Left colon (tissue), 2 donors: ENCODE measurements at regions not wholly inside any gene's neighbourhood (a gene's known extent, or its start where the extent isn't known, plus 50 kb on each side); places are given as distances from the start of the nearest gene placed in this dataset.

Source experiments
- ATAC-seq: fragments of 200-7000 bp; cut with Tn5 transposase; one replicate; pipeline ENCODE4 v1.9.1; 2020; ENCODE audit warnings: mild to moderate bottlenecking, moderate library complexity
- DNase-seq, 2 donors: peaks; one replicate each; pipeline ENCODE4 v3.0.0-alpha.2; 2020
- intact Hi-C, 2 donors: fragments of 100-400 bp; cut with DNase I in 1 of 2; cut with micrococcal nuclease in 1 of 2; formaldehyde crosslinking; loops; one replicate each; pipeline versions ENCODE4 v1.11.2 to v1.14.0; 2022; cut with DNase I, micrococcal nuclease
- donor health status: DM: no; HTN: no; CAD: no.
- donor health status: DM: yes; HTN: yes; CAD: no.

DNA sequence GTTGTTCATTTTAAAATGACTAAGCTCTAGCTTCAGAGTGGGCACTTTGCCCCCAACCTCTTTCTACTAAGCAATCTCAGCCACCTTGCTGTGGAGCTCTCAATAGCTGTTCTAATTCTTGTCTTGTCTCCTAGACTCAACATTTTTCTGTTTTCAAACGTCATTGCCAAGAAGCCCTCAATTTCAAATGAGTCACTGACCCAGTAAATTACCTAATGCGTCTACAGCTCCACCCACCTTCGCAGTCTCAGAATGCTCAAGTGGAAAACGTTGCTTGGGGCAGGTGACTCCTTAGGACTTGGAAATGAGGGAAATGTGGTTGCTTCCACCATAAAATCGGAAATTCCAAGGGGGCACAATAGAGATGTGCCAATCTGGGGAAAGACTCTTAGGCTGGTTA, 59.0 kb downstream of the ING2 start:
- intact Hi-C loops, result no loop called here
- DNase-seq (no peak), ATAC-seq (no peak)

DNA sequence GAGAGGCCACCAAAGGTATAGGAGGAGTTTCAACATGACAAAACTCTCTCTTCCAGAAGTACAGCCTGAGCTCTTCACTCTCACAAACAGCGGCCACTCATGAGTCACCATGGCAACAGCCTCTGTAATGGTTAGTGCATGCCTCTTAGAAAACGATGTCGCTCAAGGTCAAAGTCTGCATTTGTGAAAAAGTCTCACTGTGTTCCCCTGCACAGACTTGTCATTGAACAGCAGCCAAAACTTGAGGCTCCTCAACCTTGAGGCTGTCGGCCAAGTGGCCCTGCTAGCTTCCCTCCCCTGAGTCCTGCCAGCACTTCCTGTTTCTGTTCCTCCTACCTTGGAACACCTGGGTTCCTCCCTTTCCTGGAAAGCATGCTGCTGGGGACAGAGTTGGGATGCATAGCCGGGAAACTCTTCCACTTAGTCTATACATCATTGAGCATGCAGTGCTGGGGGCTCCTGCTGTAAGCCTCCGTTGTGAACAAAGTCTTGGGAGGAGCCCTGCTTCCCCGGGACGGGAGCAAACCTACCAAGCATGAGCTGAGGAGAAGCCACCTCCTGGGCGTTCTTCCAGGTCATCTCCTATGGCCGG, 66.6 kb downstream of the ING2 start:
- intact Hi-C loops, result no loop called here

DNA sequence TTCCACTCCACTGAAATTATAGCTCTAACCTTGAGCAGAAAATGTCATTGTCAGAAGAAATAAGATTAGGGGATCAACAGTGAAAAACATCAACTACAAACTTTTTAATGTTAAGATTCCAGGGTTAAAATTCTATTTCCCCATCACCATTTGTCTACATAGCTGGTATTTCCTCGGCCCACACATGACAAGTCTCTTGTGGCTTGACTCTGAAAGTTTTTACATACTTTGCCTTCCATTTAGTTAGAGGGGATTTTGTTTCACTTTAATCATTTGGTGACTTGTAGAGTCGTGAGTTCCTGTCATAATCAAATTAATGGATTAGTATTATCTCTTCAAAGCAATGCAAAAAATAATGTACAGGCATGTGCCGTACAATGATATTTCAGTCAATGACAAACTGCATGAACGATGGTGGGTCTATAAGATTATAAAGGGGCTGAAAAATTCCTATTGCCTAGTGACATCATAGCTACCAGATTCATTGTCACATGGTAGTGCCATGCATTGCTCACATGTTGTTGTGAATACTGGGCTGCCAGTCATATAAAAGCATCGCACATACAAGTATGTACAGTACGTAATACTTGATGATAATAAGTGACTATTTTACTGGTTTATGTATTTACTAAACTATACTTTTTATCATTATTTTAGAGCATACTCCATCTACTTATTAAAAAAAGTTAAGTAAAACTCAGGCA, 72.0 kb downstream of the ING2 start:
- no peak for ATAC-seq
- DNase-seq, result no peak
- intact Hi-C loops, result no loop called here

More for the DNA sequence above, 66.6 kb downstream of the ING2 start:
- DNase-seq (peak; percentile 4 to 30), ATAC-seq (peak; percentile 76)

DNA sequence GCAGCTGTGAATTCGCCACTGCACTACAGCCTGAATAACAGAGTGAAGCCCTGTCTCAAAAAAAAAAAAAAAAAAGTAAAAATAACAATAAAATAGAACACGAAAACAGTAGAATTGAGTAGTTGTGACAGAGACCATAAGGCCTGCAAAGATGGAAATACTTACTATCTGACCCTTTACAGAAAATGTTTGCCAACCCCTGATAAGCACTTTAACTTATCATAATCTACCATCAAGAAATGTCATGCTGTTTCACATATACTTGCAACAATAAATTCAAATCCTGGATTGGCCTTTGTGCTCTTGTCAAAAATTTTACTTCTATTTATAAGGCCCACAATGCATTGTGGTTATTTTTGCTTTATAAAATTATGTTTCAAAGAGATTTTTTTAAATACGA, 75.5 kb downstream of the ING2 start:
- DNase-seq (no peak), ATAC-seq (no peak)
- intact Hi-C loops, result no loop called here

DNA sequence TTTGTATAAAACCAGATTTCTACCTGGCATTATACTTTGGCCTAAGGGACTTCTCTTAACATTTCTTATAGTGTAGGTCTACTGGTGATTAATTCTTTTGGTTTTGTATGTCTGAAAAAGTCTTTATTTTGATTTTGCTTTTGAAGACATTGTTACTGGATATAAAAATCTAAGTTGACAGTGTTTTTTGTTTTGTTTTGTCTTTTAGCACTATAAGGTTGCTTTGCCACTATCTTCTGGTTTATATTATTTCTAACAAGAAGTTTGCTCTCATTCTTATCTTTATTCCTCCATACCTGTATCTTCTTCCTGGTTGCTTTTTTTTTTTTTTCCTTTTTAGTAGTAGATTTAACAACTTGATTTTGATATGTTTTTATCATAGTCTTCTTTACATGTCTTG, 76.0 kb downstream of the ING2 start:
- ATAC-seq (no peak), DNase-seq (no peak)
- intact Hi-C loops, result no loop called here

DNA sequence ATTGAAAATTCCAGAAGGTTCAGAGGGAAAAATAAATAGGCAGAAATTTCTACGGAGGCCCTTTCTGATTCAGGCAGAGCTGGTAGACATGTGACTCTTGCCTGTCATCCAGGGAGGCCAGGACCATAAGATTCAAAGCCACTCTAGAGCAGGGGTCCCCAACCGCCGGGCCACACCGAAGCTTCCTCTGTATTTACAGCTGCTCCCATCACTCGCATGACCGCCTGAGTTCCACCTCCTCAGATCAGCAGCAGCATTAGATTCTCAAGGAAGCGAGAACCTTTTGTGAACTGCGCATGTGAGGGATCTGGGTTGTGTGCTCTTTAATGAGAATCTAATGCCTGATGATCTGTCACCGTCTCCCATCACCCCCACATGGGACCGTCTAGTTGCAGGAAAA, 72.2 kb downstream of the RWDD4 start:
- intact Hi-C loops, result no loop called here
- ATAC-seq, result no peak
- DNase-seq, result no peak

DNA sequence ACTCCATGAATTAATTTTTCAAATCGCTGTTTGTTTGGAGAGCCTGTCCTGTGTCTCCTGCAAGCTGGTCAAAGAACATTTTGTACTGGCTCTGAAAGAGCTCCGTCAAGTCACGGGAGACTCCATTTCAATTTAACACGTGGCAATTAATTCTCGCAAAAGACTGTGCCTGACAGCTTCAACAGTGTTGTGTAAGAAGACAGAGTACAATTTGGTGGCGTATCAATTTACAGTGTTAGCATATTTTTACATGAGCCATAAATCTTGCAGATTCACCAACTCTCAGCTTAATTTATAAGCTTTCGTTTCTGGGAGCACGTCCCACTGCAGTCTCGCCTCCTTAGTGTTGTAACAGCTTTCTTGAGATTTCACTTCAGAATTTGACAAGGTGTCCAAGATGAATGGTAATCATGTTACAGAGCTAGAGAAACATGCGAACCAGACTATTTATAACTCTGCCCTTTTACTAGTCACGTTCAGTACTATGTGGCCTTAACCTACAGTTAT, 70.8 kb downstream of the RWDD4 start:
- intact Hi-C loops, result no loop called here
- ATAC-seq (no peak), DNase-seq (no peak)

DNA sequence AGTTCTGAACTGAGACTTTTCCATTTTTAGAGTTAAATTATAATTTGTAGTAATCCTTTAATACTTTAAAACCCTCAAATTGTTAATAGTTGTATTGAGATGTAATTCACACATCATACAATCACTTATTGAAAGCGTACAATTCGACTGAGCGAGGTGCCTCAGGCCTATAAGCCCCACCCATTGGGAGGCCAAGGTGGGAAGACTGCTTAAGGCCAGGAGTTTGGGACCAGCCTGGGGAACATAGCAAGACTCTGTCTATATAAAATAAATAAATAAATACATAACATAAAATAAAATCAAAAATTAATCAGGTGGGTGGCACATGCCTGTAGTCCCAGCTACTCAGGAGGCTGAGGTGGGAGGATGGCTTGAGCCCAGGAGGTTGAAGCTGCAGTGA, 70.3 kb downstream of the RWDD4 start:
- no peak for ATAC-seq
- no peak for DNase-seq
- intact Hi-C loops, result no loop called here

DNA sequence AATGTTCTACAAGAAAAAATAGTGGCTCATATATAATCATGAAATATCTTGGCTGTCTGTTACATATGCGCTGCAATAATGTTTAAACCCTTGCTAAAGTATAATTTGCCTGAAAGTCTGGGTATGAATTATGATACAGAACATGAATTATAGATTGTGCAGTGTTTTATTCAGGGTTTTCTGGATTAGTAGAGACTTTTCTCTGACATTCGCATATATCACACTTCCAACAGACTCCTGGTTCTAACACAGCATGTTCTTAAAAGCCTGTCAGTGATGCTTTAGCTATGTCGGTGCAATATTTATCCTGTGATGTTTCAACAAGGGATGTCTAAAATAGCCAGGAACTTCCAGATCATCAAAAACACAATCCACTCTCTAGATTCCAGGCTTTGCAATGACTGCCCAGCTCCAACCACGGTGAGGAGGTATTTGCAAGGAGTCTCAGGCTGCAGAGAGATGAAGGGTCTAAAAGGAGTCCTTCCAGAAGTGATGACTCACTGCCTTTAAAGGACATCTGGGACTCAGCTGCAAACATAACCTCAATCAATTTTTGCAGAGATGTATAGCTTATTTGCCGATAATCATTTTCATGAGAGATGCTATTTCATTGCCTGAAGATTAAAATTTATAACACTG, 69.4 kb downstream of the RWDD4 start:
- ATAC-seq, result no peak
- intact Hi-C loops, result loop anchor here in 1 of 2 donors (10.0 kb wide), 1 partner anchor 115 kb away; no protein-coding TSS in a partner anchor
- no peak for DNase-seq
